CD4-positive, alpha-beta T cell treated with Interleukin-17A for 4 hours (primary cell): ENCODE measurements at regions not wholly inside any gene's neighbourhood (a gene's known extent, or its start where the extent isn't known, plus 50 kb on each side); places are given as distances from the start of the nearest gene placed in this dataset.
"Not testable (repeated sequence)": the region's sequence is repeated elsewhere in the genome, so short reads cannot be mapped to it uniquely, and the experiment has no call there.

Experiments used
- DNase-seq: peaks from one replicate; pipeline ENCODE4 v3.0.0-alpha.2; 2020; ENCODE audit warnings: mixed read lengths

GRCh38 chr10:28996947-28997551, 291.8 kb upstream of the LYZL1 start:
- no peak for DNase-seq

- DNase-seq: no peak
Measured at GRCh38 chr10:28997734-28998133, 291.1 kb upstream of the LYZL1 start.

GRCh38 chr10:29001801-29002200, 287.1 kb upstream of the LYZL1 start:
- no peak for DNase-seq

GRCh38 chr10:29003014-29003413, 285.9 kb upstream of the LYZL1 start:
- not testable (repeated sequence) for DNase-seq

GRCh38 chr10:29005988-29006387, 282.9 kb upstream of the LYZL1 start:
- DNase-seq: no peak

- DNase-seq: no peak
Measured at GRCh38 chr10:29007370-29007747, 281.5 kb upstream of the LYZL1 start.

GRCh38 chr10:29007748-29008610, 280.9 kb upstream of the LYZL1 start:
- DNase-seq: no peak

DNA sequence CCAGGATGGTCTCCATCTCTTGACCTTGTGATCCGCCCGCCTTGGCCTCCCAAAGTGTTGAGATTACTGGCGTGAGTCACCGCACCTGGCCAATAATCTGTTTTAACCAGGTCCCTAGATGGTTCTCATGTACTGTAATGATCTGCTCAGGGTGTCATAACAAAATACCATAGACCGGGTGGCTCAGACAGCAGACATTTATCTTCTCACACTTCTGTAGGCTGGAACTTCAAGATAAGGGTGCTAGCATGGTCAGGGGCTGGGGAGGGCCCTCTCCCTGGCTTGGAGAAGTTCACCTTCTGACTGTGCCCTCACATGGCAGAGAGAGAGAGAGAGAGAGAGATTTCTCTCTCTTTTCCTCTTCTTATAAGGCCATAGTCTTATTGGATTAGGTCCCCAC, 279.4 kb upstream of the LYZL1 start:
- DNase-seq: no peak

DNA sequence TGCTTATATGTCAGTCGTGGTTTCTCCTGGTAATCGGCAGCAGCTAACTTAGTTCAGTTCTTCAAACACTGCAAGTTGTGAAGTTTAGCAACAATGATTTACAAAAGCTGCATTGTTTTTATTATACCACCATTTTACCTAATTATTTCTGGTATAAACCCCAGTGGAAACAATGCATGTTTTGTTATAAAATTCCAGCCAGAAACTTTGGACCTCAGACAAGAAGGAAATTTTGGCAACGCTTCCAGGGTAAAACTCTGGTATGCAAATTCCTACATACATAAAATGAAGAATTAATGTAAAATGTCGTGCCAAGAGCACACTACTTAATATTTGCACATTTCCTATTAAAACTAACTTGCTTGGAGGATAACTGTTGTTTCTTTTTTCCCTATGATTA, 277.4 kb upstream of the LYZL1 start:
- no peak for DNase-seq

DNA sequence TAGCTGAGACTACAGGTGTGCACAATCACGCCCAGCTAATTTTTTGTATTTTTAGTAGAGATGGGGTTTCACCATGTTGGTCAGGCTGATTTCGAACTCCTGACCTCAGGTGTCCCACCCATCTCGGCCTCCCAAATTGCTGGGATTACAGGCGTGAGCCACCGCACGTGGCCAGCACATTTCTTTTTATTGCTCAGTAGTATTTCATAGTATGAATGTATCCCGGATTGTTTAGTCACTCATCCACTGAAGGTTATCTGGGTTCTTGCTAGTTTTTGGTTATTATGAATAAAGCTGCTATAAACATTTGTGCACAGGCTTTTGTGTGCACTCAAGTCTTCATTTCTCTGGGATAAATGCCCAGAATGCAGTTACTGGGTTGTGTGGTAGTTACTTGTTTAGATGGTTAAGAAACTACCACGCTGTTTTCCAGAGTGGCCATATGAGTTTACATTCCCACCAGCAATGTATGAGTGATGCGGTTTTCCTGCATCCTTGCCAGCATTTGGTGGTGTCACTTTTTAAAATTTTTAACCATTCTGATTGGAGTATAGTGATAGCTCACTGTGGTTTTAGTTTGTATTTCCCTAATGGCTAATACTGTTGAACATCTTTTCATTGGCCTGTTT, 275.8 kb upstream of the LYZL1 start:
- no peak for DNase-seq

- no peak for DNase-seq
Measured at GRCh38 chr10:29021591-29021990, 267.3 kb upstream of the LYZL1 start.

DNA sequence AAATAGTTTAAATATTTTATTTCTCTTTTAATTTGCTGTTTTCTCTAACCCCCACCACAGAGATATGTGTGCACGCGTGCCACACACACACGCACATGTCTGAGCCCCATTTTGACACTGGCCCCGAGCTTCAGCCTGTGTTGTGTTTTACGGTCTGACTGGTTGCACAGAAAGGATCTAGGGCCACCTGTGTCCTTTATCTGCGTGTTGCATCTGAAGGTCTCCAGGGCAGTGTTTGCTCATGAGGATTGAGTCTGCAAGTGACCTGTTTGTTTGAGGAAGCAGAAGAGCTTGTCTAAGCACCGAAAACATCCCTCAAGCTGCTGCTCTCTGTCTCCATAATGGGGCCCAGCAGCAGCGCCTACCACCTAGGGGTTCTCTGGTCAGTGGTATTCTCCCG, 266.4 kb upstream of the LYZL1 start:
- DNase-seq: no peak

GRCh38 chr10:29023678-29024077, 265.2 kb upstream of the LYZL1 start:
- DNase-seq: no peak

DNA sequence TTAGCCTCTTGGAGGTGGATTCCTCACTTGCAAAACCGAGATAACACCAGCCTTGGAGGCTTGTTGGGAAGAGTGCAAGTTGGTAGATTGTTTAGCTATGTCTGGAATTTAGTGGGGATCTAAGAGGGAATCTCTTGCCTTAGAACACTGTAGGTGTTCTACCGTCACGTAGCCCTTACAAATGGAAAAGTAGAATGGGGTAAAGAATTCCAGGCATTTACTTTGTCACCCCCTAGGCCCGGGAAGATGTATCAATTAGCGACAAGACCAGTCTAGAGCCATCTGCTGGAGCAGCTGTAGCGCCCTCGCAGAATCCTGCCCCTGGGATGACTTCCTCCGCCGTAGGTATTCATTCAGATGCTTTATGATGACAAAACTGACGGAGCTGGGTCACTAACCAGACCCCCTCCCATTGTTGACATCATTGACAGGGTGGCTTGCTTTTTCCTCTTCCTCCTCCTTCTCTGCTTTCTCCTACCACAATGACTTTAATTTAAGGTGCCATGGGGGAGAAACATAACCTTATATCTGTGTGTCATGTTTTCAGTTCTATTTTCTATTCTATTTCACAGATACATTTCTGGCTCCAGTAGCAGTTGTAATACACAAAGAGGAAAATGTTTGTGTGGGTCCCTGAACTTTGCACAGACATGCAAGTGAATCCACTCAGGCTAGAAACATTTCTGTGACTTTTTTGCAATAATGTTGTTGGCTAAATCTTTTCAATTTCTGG, 262.6 kb upstream of the LYZL1 start:
- no peak for DNase-seq

- DNase-seq: no peak
Measured at GRCh38 chr10:29026802-29027580, 261.9 kb upstream of the LYZL1 start.

DNA sequence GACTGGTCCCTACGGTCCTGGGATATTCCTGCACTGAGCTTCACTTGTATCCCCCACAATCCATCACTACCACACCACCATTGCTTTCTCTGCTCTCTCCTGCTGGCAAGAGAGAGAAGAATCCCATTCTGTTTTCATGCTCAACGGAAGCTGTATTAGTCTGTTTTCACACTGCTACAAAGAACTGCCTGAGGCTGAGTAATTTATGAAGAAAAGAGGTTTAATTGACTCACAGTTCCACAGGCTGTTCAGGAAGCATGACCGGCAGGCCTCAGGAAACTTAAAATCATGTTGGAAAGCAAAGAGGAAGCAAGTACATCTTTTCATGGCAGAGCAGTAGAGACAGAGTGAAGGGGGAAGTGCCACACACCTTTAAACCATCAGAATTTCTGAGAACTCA, 260.4 kb upstream of the LYZL1 start:
- DNase-seq: no peak

GRCh38 chr10:29030900-29031299, 258.0 kb upstream of the LYZL1 start:
- no peak for DNase-seq

DNA sequence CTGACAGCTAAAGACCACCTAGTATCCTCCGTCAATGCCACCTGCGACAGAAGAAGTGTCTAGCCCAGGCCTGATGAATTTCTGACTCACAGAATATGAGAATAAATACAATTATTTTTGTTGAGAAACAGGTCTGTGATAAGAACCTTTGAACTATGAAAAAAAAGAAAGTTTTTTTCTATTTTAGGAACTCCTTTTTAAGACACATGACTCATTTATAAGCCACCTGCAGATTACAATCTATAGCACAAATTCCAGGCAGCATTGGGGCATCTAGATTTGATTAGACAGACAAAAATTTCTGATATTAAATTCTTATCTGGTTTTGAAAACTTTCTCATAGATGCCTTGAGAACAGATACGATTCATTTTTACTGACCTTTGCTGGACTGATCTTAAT, 256.7 kb upstream of the LYZL1 start:
- DNase-seq: no peak

DNA sequence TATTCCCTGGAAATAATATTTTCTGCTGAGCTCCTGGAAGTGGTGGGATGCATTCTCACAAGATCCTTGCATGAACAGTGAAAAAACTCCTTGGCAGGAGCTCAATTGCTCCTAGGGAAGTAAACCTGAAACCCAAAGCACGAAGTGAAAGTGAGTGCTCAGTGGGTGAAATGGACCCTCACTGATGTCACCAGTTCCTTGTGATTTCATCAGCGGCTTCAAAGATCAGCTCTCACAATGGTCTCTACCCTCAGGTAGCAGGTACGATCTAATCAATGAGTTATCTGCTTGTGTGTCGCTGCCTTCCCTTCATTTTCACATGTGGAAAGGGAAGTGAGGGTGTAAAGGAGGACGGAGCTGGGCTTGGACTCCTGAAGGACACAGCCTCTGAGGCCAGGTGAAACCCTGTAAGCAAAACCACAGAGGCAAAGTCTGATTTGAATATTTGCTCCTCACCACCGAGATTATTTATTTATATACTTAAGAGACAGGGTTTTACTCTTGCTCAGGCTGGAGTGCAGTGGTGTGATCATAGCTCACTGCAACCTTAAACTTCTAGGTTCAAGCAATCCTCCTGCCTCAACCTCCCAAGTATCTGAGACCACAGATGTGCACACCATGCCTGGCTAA, 255.4 kb upstream of the LYZL1 start:
- no peak for DNase-seq

DNA sequence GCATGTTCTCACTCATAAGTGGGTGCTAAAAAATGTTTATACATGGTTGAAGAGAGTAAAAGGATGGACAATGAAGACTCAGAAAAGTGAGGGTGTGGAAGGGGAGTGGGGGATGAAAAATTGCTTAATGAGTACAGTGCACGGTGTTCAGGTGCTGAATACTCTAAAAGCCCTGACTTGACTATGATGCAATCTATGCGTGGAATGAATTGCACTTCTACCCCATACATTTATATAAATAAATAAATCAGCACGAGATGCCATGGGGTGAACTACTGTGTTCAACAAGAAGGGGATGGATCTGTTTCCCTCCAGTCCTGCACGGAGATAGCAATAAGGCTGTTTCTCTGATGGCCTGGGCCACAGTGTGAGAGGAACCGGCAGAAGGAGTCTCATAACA, 254.3 kb upstream of the LYZL1 start:
- DNase-seq: no peak

DNA sequence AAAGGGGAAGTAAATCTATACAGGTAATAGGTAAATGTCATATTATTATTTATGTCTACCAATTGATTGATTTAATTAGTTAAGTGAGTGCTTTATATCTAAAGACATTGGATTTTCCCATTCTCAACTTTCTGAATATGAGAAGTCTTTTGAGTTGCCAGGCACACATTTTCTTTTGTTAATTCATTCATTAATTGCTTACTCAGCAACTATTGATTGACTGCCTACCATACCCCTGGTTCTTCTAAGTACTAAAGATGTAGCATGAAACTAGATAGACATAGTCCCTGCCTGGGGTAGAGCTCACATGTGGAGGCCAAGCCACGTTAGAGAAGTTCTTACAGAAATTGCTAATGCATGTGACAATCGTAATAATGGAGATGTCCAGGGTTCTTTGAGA, 253.1 kb upstream of the LYZL1 start:
- no peak for DNase-seq
